Hepatocyte (in vitro differentiated cells): ENCODE measurements at regions not wholly inside any gene's neighbourhood (a gene's known extent, or its start where the extent isn't known, plus 50 kb on each side); places are given as distances from the start of the nearest gene placed in this dataset.

ENCODE experiments used
- DNase-seq: peaks from one replicate; pipeline ENCODE4 v3.0.0-alpha.2; 2016; ENCODE audit warnings: low spot score
- H2AFZ ChIP-seq: fragments of 200-600 bp; sonication (generic); 2 replicates; pipeline ENCODE4 v1.6.0; 2016; ENCODE audit warnings: antibody characterized with exemption, mild to moderate bottlenecking
- H3K27ac ChIP-seq: fragments of 200-600 bp; sonication (generic); 2 replicates; pipeline ENCODE4 v1.5.1; 2016; ENCODE audit warnings: mild to moderate bottlenecking
- H3K27me3 ChIP-seq: fragments of 200-600 bp; sonication (generic); 2 replicates; pipeline ENCODE4 v1.6.1; 2016
- H3K36me3 ChIP-seq: fragments of 200-600 bp; sonication (generic); replicated peaks from 2 replicates; pipeline ENCODE4 v1.5.1; 2016; ENCODE audit warnings: low read depth; ENCODE audit not compliant: insufficient read depth
- H3K4me1 ChIP-seq: fragments of 200-600 bp; sonication (generic); 2 replicates; pipeline ENCODE4 v1.5.1; 2016; ENCODE audit warnings: mild to moderate bottlenecking, moderate library complexity; ENCODE audit not compliant: insufficient read depth
- H3K4me2 ChIP-seq: fragments of 200-600 bp; sonication (generic); 2 replicates; pipeline ENCODE4 v1.6.0; 2016
- H3K4me3 ChIP-seq: fragments of 200-600 bp; sonication (generic); 2 replicates; pipeline ENCODE4 v1.5.1; 2016; ENCODE audit warnings: mild to moderate bottlenecking
- H3K79me2 ChIP-seq: fragments of 200-600 bp; sonication (generic); 2 replicates; pipeline ENCODE4 v1.6.0; 2017; ENCODE audit warnings: mild to moderate bottlenecking
- H3K9me2 ChIP-seq: fragments of 200-600 bp; sonication (generic); replicated peaks from 2 replicates; pipeline ENCODE4 v1.6.0; 2017; ENCODE audit warnings: mild to moderate bottlenecking; ENCODE audit not compliant: insufficient read depth
- H3K9me3 ChIP-seq: fragments of 200-600 bp; sonication (generic); 2 replicates; pipeline ENCODE4 v1.5.1; 2016; ENCODE audit warnings: low read depth, mild to moderate bottlenecking
- H4K20me1 ChIP-seq: fragments of 200-600 bp; sonication (generic); 2 replicates; pipeline ENCODE4 v1.6.0; 2016; ENCODE audit warnings: mild to moderate bottlenecking; ENCODE audit not compliant: insufficient read depth, poor library complexity, severe bottlenecking
- CTCF ChIP-seq: fragments of 200-600 bp; sonication (generic); IDR thresholded peaks from 2 replicates; pipeline ENCODE4 v1.5.1; 2016; ENCODE audit warnings: antibody characterized with exemption, mild to moderate bottlenecking; ENCODE audit not compliant: poor library complexity
- EZH2 ChIP-seq: fragments of 200-600 bp; sonication (generic); IDR thresholded peaks from 2 replicates; pipeline ENCODE4 v1.6.1; 2016; ENCODE audit warnings: antibody characterized with exemption, mild to moderate bottlenecking, borderline replicate concordance
- EZH2phosphoT487 ChIP-seq: fragments of 200-600 bp; sonication (generic); IDR thresholded peaks from one replicate; pipeline ENCODE4 v1.6.1; 2018; ENCODE audit warnings: antibody characterized with exemption, mild to moderate bottlenecking, low read depth, moderate library complexity; ENCODE audit not compliant: unreplicated experiment, severe bottlenecking
- WGBS: methylation state at CpG from one replicate; pipeline ENCODE4 v1.1.6; 2016; ENCODE audit warnings: low lambda C conversion rate; ENCODE audit errors: missing lambda C conversion rate; 5-methylcytosine and 5-hydroxymethylcytosine counted together

GRCh38 chr20:61090541-61090940, 161.5 kb upstream of the CDH4 start:
- no peak overlapping the region for H3K4me2 ChIP-seq
- no peak overlapping the region for H3K27ac ChIP-seq
- H2AFZ ChIP-seq = no peak overlapping the region
- no peaks in the 10 kb centered on the region for H3K4me1 ChIP-seq
- DNase-seq = no peak
- no peaks in the 10 kb centered on the region for H3K27me3 ChIP-seq
- no peaks in the 10 kb centered on the region for H4K20me1 ChIP-seq
- H3K9me3 ChIP-seq = no peaks in the 10 kb centered on the region
- WGBS = 66% methylated on average over 7 of the region's 7 CpGs
- no peaks in the 10 kb centered on the region for H3K36me3 ChIP-seq
- no peak overlapping the region for H3K4me3 ChIP-seq
- H3K79me2 ChIP-seq = no peaks in the 10 kb centered on the region
- no peaks in the 10 kb centered on the region for H3K9me2 ChIP-seq
- TF ChIP-seq EZH2 = no peak
- no peak for TF ChIP-seq CTCF
- TF ChIP-seq EZH2phosphoT487 = no peak

DNA sequence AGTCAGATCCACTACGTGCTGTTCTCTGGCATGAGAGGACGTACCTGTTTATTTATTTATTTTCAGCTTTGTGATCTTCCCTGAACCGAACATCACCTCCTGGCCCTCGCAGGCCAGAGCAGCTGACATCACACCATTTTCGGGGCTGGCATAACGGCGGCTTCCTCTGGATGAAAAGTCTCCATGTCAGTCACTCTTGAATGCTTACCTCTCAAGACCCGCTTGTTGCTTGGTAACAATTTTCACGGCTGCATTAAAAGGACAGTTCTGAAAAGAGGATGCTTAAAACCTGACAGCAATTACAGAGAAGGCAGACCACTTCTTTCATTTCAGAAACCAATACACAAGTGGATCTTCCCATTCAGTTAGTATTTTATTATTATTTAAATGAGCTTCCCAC, 159.8 kb upstream of the CDH4 start:
- H3K9me2 ChIP-seq = no peaks in the 10 kb centered on the region
- WGBS = 87% methylated on average over 9 of the region's 9 CpGs
- no peak overlapping the region for H2AFZ ChIP-seq
- H3K4me1 ChIP-seq = no peaks in the 10 kb centered on the region
- no peaks in the 10 kb centered on the region for H4K20me1 ChIP-seq
- no peaks in the 10 kb centered on the region for H3K36me3 ChIP-seq
- H3K4me2 ChIP-seq = no peak overlapping the region
- no peaks in the 10 kb centered on the region for H3K79me2 ChIP-seq
- TF ChIP-seq CTCF = no peak
- no peak for TF ChIP-seq EZH2phosphoT487
- TF ChIP-seq EZH2 = no peak
- H3K27me3 ChIP-seq = no peaks in the 10 kb centered on the region
- H3K4me3 ChIP-seq = no peak overlapping the region
- H3K9me3 ChIP-seq = no peaks in the 10 kb centered on the region
- no peak overlapping the region for H3K27ac ChIP-seq
- DNase-seq = no peak

DNA sequence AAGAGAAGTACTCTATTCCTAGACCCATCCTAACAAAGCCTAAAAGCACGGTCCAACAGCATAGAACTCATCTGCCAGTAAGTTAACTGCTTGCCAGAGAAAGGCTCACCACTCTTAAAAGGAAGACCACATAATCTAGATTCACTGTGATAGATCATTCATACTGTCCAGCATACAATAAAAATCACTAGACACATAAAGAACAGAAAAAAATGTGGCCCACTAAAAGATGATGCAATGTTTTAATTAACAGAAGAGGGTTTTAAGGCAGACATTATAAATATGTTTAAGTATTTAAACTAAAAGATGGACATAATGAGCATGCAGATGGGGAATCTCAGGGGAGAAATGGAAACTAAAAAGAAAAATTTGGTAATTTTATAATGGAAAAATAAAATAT, 157.5 kb upstream of the CDH4 start:
- no peaks in the 10 kb centered on the region for H3K4me1 ChIP-seq
- no peak overlapping the region for H2AFZ ChIP-seq
- no peaks in the 10 kb centered on the region for H3K9me3 ChIP-seq
- no peak overlapping the region for H3K27ac ChIP-seq
- no peak overlapping the region for H3K4me3 ChIP-seq
- TF ChIP-seq EZH2 (no peak), EZH2phosphoT487 (no peak), CTCF (no peak)
- H3K27me3 ChIP-seq = no peaks in the 10 kb centered on the region
- no peaks in the 10 kb centered on the region for H3K36me3 ChIP-seq
- H4K20me1 ChIP-seq = no peaks in the 10 kb centered on the region
- no peak overlapping the region for H3K4me2 ChIP-seq
- no peaks in the 10 kb centered on the region for H3K79me2 ChIP-seq
- DNase-seq = no peak
- no peaks in the 10 kb centered on the region for H3K9me2 ChIP-seq
- WGBS = 68% methylated on average over 1 of the region's 1 CpG

GRCh38 chr20:61096463-61096862, 155.6 kb upstream of the CDH4 start:
- Histone ChIP-seq H3K4me1 (no peaks in the 10 kb centered on the region), H3K9me2 (no peaks in the 10 kb centered on the region), H3K9me3 (no peaks in the 10 kb centered on the region), H3K4me2 (no peak overlapping the region), H3K36me3 (no peaks in the 10 kb centered on the region), H2AFZ (no peak overlapping the region), H3K27ac (no peak overlapping the region), H3K79me2 (no peaks in the 10 kb centered on the region), H4K20me1 (no peaks in the 10 kb centered on the region), H3K4me3 (no peak overlapping the region), H3K27me3 (no peaks in the 10 kb centered on the region)
- TF ChIP-seq EZH2phosphoT487 = no peak
- no peak for TF ChIP-seq CTCF
- no peak for TF ChIP-seq EZH2
- 93% methylated on average over 2 of the region's 2 CpGs for WGBS
- DNase-seq = no peak
